Pancreas (tissue), 10 donors: ENCODE measurements at regions not wholly inside any gene's neighbourhood (a gene's known extent, or its start where the extent isn't known, plus 50 kb on each side); places are given as distances from the start of the nearest gene placed in this dataset.
"Not testable (repeated sequence)": the region's sequence is repeated elsewhere in the genome, so short reads cannot be mapped to it uniquely, and the experiment has no call there.

Experiments
- ATAC-seq, 4 donors: fragments of 200-7000 bp; cut with Tn5 transposase; one replicate each; pipeline versions ENCODE4 v1.8.0 to v1.9.1; 2020; ENCODE audit warnings: mild to moderate bottlenecking in 4 of 4, moderate library complexity in 4 of 4
- DNase-seq, 6 donors: peaks; one replicate each; pipeline ENCODE4 v3.0.0-alpha.2; 2020
- FAIRE-seq: peaks from 2 replicates; lab custom pipeline; 2012; peaks lifted over from hg19 to GRCh38; lab: Jason Lieb, UNC
- H3K27ac ChIP-seq, 4 donors: fragments of 200-600 bp; sonication (generic); 1 replicate in 3 of 4; 2 replicates in 1 of 4; pipeline versions ENCODE4 v1.5.0 to v1.8.0; 2020
- H3K27me3 ChIP-seq, 4 donors: fragments of 200-600 bp; one replicate each; pipeline ENCODE4 v1.8.0; 2021
- H3K36me3 ChIP-seq, 3 donors: fragments of 200-600 bp; sonication (generic) in 1 of 3; one replicate each; pipeline versions ENCODE4 v1.5.0 to v1.8.0; 2020 to 2021
- H3K4me1 ChIP-seq, 3 donors: fragments of 200-600 bp; one replicate each; pipeline ENCODE4 v1.8.0; 2021
- H3K4me3 ChIP-seq, 4 donors: fragments of 200-600 bp; sonication (generic) in 2 of 4; one replicate each; pipeline versions ENCODE4 v1.5.0 to v1.8.0; 2020 to 2021
- H3K9me3 ChIP-seq, 4 donors: fragments of 200-600 bp; one replicate each; pipeline ENCODE4 v1.8.0; 2021
- whole genome bisulfite sequencing, 2 donors: extraction: QIAGEN DNeasy Blood & Tissue Kit; methylation state at CpG; one replicate each; pipeline ENCODE4 v1.1.7; 2013; 5-methylcytosine and 5-hydroxymethylcytosine counted together
- intact Hi-C, 3 donors: fragments of 100-400 bp; cut with DNase I; formaldehyde crosslinking; loops; one replicate each; pipeline versions ENCODE4 v1.11.1 to v1.14.2; 2022
- donor health status: healthy with polysubstance abuse.
- donor health status: DM: no; HTN: no; CAD: no; lungs with moderate emphysema.
- donor health status: DM: no; HTN: no; CAD: no.
- donor health status: control.
- donor health status: control.
- donor health status: Bipolar disorder and iron deficiency.
- donor health status: DM: yes; HTN: yes; CAD: no.
- donor health status: DM: no; HTN: no; CAD: no.
- donor health status: DM: no; HTN: no; CAD: no.
- donor health status: DM: yes; HTN: yes; CAD: no.

DNA sequence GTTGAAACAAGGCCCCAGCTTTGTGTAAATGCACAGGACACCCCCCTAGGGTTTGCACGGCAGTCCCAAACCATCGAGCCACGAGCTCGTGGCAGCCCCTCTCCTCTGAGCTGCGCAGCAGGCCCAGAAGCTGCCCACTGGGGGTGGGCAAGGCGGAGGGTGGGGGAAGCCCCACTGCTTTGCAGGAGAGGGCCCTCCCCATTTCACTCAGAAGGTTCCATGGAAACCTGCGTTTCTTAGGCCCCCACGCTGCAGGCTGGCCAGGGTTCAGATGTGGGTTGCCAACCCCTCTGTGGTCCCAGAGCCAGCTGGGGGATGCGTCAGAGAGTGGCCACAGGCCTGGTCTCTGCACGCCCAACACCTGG is 303.2 kb downstream of the CCDC74A start:
- intact Hi-C loops, H3K36me3 ChIP-seq, ATAC-seq, H3K27ac ChIP-seq, DNase-seq, H3K4me3 ChIP-seq, H3K4me1 ChIP-seq, H3K27me3 ChIP-seq, H3K9me3 ChIP-seq, FAIRE-seq: not testable (repeated sequence)
- WGBS, 2 donors = 83 to 93% methylated on average over 4 to 10 of the region's 10 CpGs

DNA sequence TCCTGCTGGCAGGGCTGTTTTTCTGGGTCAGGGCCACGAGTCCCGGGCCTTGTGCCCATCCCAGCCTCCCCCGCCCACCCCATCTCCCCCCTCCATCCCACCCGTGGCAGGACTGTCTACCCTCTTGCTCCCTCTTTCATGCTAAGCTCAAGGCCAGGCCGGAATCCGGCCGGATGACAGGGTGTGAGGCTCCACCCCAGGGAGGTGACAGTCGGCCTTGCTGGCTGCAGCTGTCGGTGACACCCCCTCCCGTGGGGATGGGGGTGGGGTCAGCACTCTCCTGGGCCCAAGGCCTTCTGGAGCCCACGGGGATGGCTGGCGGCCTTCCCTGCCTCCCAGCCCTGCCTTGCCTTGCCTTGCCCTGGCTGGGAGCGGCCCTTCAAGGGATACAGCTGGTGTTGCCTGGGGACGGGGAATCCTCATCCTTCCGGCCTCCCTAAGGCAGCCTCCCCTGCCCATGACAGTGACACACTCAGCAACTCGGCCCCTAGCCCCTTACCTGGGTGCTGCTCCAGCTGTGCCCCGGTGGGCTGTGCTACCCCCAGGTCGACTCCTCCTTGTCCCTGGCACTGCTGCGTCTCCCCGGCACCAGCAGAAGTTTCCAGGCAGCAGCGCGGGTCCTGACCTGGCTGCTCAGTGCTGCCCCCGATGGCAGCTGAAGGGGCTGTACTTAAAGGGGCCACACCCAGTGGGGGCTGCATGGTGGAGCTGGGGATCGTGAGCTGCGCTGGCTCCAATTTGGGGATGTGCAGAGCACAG is 303.9 kb downstream of the CCDC74A start:
- H3K27me3 ChIP-seq, H3K4me3 ChIP-seq, H3K36me3 ChIP-seq, intact Hi-C loops, H3K9me3 ChIP-seq, FAIRE-seq, H3K27ac ChIP-seq, H3K4me1 ChIP-seq: not testable (repeated sequence)
- peak in 3 of 4 donors; percentile 55 to 79 (median 70) for ATAC-seq
- 37 to 55% methylated on average over 19 to 25 of the region's 25 CpGs for WGBS, 2 donors
- peak in 2 of 6 donors; percentile 25 to 38 for DNase-seq

DNA sequence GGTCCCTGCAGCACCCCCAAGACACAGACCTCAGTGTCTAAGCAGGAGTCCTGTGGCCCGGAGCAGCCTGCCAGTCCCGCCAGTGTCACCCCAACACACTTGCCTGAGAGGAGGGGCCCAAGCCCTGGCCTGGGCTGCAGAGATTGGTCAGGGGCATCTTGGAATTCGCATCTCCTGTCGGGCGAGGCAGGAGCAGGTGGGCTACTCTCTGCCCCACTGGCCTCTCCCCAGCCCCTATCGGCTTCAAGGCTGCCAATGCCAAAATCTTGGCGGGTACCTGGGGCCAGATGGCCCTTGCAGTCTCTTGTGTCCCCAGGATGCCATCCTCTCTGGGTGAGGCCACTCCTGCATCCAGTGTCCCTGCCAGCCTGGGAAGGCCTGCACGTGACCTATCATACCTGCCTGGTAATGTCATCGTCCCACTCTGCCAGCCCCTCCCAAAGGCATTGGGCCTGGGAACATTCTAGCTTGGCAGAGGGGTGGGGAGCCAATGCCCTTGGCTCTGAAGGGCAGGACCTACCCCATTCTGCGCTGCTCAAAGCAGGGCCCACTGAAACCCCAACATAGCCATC is 304.6 kb downstream of the CCDC74A start:
- 83 to 89% methylated on average over 8 to 10 of the region's 10 CpGs for WGBS, 2 donors
- intact Hi-C loops, H3K27me3 ChIP-seq: not testable (repeated sequence)

DNA sequence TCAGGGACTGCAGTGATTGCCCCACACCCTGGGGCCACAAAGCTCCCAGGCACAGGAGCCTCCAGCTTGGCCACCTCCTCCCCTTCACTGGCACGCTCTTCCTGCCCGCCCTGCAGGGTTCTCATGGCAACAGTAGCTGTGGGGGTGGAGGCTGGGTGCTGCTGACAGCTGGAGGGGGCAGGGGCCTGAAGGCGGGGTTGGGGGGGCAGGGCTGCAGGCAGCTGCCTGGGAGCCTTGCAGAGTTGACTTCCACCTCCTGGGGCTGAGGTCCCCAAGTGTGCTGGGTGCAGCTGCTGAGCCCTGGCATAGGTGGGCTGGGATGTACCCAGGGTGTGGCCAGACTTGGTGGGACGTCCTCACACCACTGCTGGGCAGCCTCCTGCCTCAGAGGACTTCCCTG is 305.2 kb downstream of the CCDC74A start:
- FAIRE-seq, H3K27me3 ChIP-seq, ATAC-seq, H3K9me3 ChIP-seq, H3K36me3 ChIP-seq, DNase-seq, H3K27ac ChIP-seq, H3K4me1 ChIP-seq, H3K4me3 ChIP-seq, intact Hi-C loops: not testable (repeated sequence)
- 53 to 60% methylated on average over 1 to 4 of the region's 4 CpGs for WGBS, 2 donors

More for the DNA sequence above, 304.6 kb downstream of the CCDC74A start:
- not testable (repeated sequence) for FAIRE-seq, H3K27ac ChIP-seq, H3K36me3 ChIP-seq, H3K4me1 ChIP-seq, DNase-seq, H3K4me3 ChIP-seq, H3K9me3 ChIP-seq, ATAC-seq

DNA sequence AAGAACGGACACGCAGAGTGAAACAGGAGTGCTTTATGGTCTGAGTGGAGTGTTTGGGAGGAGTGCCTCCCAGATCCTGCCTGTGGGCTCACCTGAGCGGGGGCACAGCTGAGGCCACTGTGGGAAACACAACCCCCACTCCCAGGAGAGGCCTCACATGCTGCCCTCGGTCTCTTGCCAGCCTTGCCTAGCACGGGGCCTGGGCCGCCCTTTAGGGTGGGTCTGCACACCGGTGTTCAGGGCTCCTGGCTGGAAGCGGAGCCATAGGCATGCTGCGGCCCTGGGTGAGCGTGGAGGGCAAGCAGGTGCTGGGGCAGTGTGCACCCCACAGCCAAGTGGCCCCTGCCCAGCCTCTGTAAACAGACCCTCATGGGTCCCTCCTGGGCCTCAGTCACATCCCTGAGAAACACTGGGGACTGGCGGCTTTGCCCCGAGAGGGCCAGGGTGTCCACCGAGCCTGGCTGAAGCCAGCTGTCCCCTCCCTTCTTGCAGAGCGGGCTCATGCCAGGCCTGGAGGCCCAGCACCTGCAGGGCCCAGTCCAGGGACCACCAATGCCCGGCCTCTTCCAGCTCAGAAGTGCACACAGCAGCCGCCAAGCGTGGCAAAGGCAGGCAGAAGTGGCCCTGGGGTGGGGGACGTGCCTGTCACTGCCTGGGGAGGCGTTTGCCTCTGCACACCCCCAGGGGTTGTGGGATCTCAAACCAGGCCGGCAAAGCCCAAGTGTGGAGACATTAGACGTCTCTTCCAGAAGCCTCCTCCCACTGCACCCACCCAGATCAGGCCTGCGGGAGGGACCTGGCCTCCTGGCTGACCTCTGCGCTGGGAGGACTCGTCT is 305.9 kb downstream of the CCDC74A start:
- FAIRE-seq = not testable (repeated sequence)
- DNase-seq = peak in 1 of 6 donors; percentile 67

DNA sequence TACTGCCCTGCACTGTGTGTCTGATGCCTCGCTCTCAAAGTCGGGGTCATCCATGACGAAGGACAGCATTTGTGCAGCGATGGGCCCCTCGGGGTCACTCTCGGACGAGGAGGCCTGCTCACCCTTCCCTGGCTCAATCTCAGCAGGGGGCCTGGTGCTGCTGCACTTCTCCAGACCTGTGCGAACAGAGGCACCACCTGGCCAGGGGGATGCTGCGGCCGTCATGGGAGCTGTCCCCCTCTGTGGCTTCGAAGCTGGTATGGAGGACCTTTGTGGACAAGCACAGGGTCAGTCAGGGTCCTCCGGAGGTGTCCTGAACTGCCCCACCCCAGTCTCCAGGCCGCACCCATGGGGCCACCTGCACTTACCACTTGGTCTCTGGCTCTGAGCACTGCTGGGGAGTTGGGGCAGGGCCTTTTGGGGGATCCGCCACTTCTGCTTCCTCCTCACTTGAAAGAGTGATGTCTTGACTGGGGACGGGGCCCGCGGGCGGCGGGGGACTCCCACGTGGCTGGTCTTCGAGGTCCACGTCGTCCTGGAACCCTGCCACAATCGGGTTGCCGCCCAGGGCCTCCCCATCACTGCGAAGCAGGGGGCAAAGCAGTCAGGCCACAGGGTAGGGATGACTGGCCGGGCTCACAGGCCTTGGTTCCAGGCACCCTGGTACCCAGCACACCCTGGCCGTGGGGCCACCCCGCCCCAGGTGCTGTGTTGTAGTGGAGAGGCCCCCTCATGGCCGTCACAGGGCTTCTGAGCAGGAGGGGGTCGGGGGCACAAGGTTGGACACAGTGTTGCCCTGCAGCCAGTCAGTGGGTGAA is 306.7 kb downstream of the CCDC74A start:
- 76 to 82% methylated on average over 29 to 31 of the region's 31 CpGs for WGBS, 2 donors
- FAIRE-seq, intact Hi-C loops, H3K4me3 ChIP-seq, H3K9me3 ChIP-seq, H3K27ac ChIP-seq, H3K27me3 ChIP-seq, H3K4me1 ChIP-seq, H3K36me3 ChIP-seq: not testable (repeated sequence)
- ATAC-seq (peak in 1 of 4 donors; percentile 7), DNase-seq (peak in 2 of 6 donors; percentile 20 to 67)

More for the DNA sequence above, 305.9 kb downstream of the CCDC74A start:
- intact Hi-C loops, H3K27me3 ChIP-seq, H3K4me3 ChIP-seq, H3K27ac ChIP-seq, ATAC-seq, H3K9me3 ChIP-seq, H3K4me1 ChIP-seq, H3K36me3 ChIP-seq: not testable (repeated sequence)
- WGBS, 2 donors = 78 to 81% methylated on average over 17 to 24 of the region's 24 CpGs

DNA sequence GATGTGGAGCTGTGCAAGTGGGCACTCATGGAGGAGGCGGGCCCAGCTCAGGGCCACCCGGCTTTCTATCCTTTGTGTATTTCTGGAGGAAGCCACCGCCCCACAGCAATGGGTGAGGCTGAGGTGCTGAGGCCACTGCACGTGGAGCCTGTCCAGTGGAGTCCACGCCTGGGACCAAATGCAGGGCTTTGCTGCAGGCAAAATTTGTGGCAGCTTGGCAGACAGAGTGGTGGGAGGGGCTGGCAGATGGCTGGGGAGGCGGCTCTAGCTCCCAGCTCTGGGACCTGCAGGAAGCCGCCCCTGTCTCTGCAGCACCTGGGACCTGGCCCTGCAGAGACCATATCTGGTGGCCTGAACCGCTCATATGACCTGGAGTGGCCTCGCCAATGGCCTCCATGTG is 307.3 kb downstream of the CCDC74A start:
- FAIRE-seq, H3K27me3 ChIP-seq, intact Hi-C loops, DNase-seq, H3K4me3 ChIP-seq, H3K4me1 ChIP-seq, ATAC-seq, H3K9me3 ChIP-seq, H3K27ac ChIP-seq, H3K36me3 ChIP-seq: not testable (repeated sequence)
- WGBS, 2 donors = 79 to 84% methylated on average over 9 of the region's 9 CpGs
